Activated CD4-positive, alpha-beta T cell treated with anti-CD3 and anti-CD28 coated beads, Interleukin-2, Interleukin-4, amounts not matched to agents 100 ng/mL and 50 ng/mL, durations not matched to agents 16 hours and 8 hours (primary cell): ENCODE measurements at regions not wholly inside any gene's neighbourhood (a gene's known extent, or its start where the extent isn't known, plus 50 kb on each side); places are given as distances from the start of the nearest gene placed in this dataset.

Experiments used
- DNase-seq: peaks from one replicate; pipeline ENCODE4 v3.0.0-alpha.2; 2020; ENCODE audit warnings: low spot score

DNA sequence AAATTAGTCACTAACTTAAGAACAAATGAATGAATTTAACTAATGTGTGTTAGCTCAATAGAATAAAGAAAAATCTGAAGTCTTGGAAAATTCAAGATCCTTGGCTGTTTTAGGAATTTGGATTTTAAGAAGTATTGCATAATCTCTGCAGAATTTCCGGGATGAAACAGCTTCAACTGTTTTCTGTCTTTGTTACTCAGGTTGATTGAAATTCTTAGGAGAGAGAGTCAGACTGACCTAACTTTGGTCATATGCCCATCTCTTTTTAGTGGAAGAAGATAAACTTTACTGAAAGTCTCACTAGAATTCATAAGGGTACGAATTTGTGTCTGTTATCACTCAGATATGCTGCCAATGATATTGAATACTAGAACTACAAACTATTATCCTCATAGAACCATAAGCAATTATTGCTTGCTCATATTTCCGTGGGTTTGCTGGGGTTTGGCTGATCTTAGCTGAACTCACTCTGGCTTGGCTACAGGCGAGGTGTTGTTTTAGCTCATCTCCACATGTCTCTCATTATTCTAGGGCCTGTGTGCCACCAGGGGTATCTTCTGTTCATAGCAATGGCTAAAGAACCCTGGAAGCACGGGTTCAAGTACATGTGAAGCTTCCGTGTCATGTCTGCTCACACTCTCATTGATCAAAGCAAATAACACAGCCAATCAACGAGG is 257.4 kb upstream of the NOVA1 start:
- no peak for DNase-seq

DNA sequence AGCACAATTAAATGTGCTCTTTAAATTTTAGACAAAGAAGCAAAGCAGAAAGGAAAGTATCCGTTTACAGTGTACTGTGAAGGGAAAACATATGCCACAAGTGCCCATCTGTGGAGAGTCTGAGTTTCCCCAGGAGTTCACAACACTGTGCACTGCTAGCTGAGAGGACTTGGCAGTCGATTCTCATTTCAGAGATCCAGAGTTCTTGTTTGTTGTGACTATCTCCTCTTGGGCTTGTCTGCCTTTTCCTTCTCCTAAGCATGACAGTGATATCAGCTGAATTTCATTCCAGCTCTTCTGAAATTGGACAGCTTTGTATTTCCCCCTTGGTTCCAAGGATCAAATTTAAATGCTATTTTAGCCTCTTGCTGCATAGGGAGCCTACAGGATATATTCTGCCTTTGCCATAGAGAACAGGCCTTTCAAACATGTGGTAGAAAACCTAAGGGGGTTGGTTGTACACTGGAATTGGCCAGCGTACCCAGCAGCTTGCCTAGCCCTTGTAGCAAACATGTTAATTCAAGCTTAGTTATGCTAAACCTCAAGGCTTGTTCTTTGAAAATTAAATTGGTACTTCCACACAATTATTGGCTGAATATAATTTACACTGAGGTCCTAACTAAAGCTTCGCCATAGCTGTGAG is 259.2 kb upstream of the NOVA1 start:
- no peak for DNase-seq

- DNase-seq, result no peak
Observed at GRCh38 chr14:26859483-26859882, 261.6 kb upstream of the NOVA1 start.

DNA sequence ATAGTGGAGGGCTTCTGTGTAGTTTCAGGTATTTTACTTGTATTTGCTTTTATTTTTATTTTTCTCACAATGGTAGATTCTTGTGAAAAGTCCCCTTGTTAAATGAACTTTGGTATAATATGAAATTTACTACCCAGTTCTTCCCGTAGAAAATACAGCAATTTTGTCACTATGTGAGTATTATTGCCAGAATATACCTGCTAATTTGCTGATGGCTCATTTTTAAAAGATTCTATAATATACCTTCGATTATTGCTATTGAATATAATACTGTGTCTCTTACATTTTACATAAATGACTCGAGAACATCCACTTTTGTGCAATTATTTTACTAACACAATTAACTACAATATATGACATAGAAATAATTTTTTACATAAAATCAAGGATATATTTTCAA is 262.3 kb upstream of the NOVA1 start:
- DNase-seq, result no peak

- no peak for DNase-seq
Observed at GRCh38 chr14:26863736-26864135, 265.9 kb upstream of the NOVA1 start.

DNA sequence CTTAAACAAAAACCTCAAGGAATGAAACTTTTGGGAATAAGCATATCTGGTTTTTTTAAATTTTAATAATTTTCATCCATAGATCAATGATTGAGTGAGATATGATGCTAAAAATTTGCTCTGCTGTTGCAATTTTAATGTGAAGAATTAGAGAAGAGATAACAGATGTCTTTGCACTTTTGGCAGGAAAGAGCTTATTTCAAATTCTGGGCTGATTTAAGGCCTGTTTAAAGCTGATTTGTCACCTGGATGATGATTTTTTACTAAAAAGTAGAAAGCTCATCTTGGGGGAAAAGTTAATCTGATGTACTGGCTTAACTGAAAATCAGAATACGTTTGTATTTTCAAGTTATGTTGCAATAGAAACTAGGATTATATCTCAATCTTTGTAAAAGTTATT is 268.9 kb upstream of the NOVA1 start:
- DNase-seq, result no peak

GRCh38 chr14:26867171-26867757 is 269.4 kb upstream of the NOVA1 start:
- no peak for DNase-seq

DNA sequence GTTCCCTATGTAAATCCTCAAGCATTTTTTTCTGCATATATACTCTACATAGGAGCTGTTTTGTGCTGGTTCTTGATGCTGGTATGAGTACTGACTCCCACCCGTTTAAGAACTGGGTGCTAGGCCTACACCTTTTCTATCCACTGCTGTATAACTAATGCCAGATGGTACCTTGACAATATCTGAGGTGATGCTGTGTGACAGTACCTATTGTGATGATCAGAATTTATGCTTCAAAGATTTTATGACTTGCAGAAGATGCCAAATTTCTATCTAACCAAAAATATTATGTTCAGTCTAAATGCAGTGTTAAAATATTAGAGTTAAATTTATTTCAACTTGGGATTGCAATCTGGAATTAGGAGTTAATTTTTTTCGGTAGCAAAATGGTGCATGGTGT is 272.3 kb upstream of the NOVA1 start:
- DNase-seq, result no peak

- no peak for DNase-seq
Observed at GRCh38 chr14:26870722-26871617, 273.1 kb upstream of the NOVA1 start.

DNA sequence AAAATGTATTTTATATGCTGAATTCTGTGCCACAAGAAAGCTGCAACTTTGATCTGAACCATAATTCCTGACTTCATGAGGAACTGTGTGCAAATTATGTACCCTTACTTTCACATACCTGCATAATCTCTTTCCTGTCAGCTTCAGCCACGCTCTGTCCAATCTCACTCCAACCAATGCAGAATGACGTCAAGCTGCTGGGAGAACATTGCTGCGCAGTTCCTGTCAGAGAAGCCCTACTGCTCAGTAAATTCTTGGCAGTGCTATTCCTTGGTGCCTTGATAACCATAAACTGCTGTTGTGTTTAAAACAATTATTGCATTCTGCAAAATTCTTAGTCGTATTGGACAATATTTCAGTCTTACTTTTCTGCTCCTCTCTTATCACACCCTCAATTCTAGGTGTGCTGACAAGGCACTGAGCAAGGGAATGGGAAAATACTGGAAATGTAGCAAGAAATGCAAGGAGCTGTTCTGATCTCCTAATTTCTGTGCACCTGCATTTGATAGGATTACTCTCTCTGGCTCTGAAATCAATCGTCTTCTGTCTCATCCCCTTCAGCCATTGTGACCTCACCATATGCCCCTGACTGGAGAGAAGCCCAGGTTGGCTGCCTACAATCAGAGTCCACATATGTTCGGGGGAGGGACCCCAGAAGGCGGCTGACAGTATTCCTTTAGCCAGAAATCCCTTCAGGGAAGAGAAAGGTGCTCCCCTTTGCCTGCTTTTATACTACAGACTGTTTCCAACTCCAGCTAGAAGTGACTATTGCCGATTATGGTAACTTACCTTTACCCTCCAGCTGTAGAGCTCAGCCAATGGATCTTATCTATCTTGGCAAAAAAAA is 274.9 kb upstream of the NOVA1 start:
- no peak for DNase-seq

- DNase-seq, result no peak
Observed at GRCh38 chr14:26873362-26873960, 275.6 kb upstream of the NOVA1 start.

DNA sequence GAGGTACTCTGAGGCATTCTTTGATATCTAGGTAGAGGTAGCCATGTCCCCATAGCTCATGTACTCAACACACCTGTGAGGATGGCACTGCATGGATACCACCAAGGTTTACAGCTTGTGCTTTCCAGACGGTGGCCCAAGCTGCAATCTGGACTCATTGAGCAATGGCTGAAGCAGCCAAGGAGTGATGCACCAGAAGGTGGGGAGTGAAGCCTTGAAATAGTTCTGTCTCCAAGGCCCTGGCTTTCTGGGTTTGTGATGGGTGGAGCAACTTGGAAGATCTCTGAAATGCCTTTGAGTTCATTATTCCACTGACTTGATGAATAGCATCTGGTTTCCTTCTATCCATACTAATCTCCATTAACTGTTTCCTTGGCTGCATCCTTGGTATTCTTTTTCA is 290.0 kb upstream of the NOVA1 start:
- no peak for DNase-seq

- no peak for DNase-seq
Observed at GRCh38 chr14:26888592-26888991, 290.8 kb upstream of the NOVA1 start.

DNA sequence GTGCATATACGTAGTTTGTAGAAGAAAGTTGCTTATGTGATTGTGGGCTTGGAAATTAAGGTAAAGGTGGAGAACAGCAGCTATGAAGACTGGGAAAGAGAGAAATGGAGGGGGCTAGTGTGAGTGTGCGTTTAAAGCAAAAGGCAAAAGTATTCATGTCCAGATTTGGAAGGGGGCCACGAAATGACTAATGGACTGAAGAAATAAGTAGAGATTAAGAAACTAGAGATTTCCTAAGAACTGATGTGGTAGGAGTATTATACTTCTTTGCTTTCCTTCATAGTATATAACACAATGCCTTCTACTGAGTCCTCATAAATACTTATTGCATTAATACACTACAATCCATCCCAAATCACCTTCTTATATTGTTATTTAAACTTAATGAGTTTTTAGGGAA is 298.6 kb upstream of the NOVA1 start:
- DNase-seq, result no peak

DNA sequence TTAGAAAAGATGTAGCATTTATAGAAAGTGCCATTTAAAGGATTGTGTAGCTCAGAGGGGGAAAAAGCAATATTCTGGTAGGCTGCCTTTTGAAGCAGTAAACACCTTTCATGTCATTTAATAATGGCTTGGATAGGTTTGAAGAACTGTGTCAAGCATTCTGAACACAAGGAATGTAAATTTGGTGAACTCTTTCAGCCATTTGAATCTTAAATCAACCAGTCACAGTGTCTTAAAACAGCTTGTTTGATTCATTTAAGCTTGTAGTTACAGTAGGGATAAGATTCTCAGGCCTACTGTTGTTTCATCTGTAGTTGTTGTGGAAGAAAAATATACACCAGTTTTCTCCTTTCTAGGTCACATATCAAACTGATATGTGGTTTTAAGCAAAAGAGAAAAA is 299.4 kb upstream of the NOVA1 start:
- DNase-seq, result no peak

GRCh38 chr14:26905229-26905628 is 307.4 kb upstream of the NOVA1 start:
- DNase-seq, result no peak

GRCh38 chr14:26913786-26914185 is 316.0 kb upstream of the NOVA1 start:
- DNase-seq, result no peak

DNA sequence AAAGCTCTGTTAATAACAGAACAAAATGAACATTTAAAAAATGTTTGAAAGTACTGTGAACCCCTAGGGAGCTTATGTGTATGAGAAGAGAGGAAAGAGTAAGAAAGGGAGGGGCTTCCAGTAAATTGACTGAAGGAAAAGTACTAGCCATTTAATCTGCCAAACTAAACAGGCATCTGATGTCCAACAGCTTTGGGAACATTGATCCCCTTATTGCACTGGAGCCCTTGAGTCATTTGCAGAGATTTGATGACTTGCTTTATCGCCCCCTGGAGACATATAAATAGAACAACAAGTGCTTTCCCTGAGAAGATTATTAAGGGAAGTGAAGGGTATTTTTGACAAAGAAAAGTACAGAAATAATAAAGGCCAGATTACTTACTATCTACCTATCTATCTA is 319.3 kb upstream of the NOVA1 start:
- DNase-seq, result no peak

GRCh38 chr14:26925876-26926584 is 328.2 kb upstream of the NOVA1 start:
- no peak for DNase-seq

- DNase-seq, result no peak
Observed at GRCh38 chr14:26926585-26926984, 328.8 kb upstream of the NOVA1 start.

- DNase-seq, result no peak
Observed at GRCh38 chr14:26928019-26928418, 330.2 kb upstream of the NOVA1 start.
